SK-N-SH (cell line): ENCODE measurements at regions not wholly inside any gene's neighbourhood (a gene's known extent, or its start where the extent isn't known, plus 50 kb on each side); places are given as distances from the start of the nearest gene placed in this dataset.

ENCODE experiments used
- CTCF ChIA-PET: fragments of 300-600, 350-600 bp; formaldehyde crosslinking; extraction: SDS; loops from one replicate; lab custom pipeline; 2021; lab: Yijun Ruan, JAX
- POLR2A ChIA-PET: fragments of 350-600 bp; sonication (Branson Sonifier 250); formaldehyde crosslinking; extraction: SDS; loops from one replicate; lab custom pipeline; 2020; ENCODE audit warnings: antibody characterized with exemption, inconsistent platforms; lab: Yijun Ruan, JAX
- DNase-seq: peaks from one replicate; pipeline ENCODE4 v3.0.0; 2012
- H2AFZ ChIP-seq: fragments of 200-600 bp; sonication (generic); 2 replicates; pipeline ENCODE4 v1.8.1; 2016; ENCODE audit warnings: antibody characterized with exemption, mild to moderate bottlenecking, low read depth
- H3F3A ChIP-seq: fragments of 200-600 bp; sonication (generic); replicated peaks from 2 replicates; pipeline ENCODE3; 2016; ENCODE audit warnings: antibody characterized with exemption, mild to moderate bottlenecking; ENCODE audit not compliant: insufficient read depth
- H3K27ac ChIP-seq, 2 experiments: fragments of 200-500 bp in 1 of 2; fragments of 200-600 bp in 1 of 2; sonication (Bioruptor generic) in 1 of 2; sonication (generic), shearing (Covaris generic) in 1 of 2; 2 replicates each; pipeline versions ENCODE4 v1.5.1 to v1.6.1; 2014 to 2016; ENCODE audit warnings: low read depth in 2 of 2, inconsistent platforms in 1 of 2, low read length in 1 of 2, mild to moderate bottlenecking in 1 of 2, mixed read lengths in 1 of 2
- H3K27me3 ChIP-seq: fragments of 200-600 bp; sonication (generic), shearing (Covaris generic); 2 replicates; pipeline ENCODE4 v1.6.1; 2016; ENCODE audit warnings: mixed run types; ENCODE audit not compliant: insufficient read depth
- H3K36me3 ChIP-seq, 2 experiments: fragments of 200-500 bp in 1 of 2; fragments of 200-600 bp in 1 of 2; sonication (Bioruptor generic) in 1 of 2; sonication (generic) in 1 of 2; replicated peaks in 1 of 2; 2 replicates each; pipeline versions ENCODE3 to v1.5.1; 2014 to 2016; ENCODE audit warnings: low read length in 1 of 2, mild to moderate bottlenecking in 1 of 2; ENCODE audit not compliant: insufficient read depth in 2 of 2, control insufficient read depth in 1 of 2
- H3K4me1 ChIP-seq, 2 experiments: fragments of 200-500 bp in 1 of 2; fragments of 200-600 bp in 1 of 2; sonication (Bioruptor generic) in 1 of 2; sonication (generic), shearing (Covaris generic) in 1 of 2; 2 replicates each; pipeline versions ENCODE4 v1.5.1 to v1.6.1; 2014 to 2016; ENCODE audit warnings: low read depth in 1 of 2, low read length in 1 of 2, mixed run types in 1 of 2; ENCODE audit not compliant: insufficient read depth in 2 of 2, control insufficient read depth in 1 of 2
- H3K4me2 ChIP-seq: fragments of 200-600 bp; sonication (generic), shearing (Covaris generic); 2 replicates; pipeline ENCODE4 v1.6.1; 2017; ENCODE audit warnings: mixed run types
- H3K4me3 ChIP-seq, 2 experiments: fragments of 200-500 bp in 1 of 2; fragments of 200-600 bp in 1 of 2; sonication (Bioruptor generic) in 1 of 2; sonication (generic), shearing (Covaris generic) in 1 of 2; 2 replicates each; pipeline versions ENCODE4 v1.5.1 to v1.8.1; 2014 to 2016; ENCODE audit warnings: low read depth in 2 of 2, inconsistent platforms in 1 of 2, low read length in 1 of 2, mild to moderate bottlenecking in 1 of 2, mixed read lengths in 1 of 2, moderate library complexity in 1 of 2
- H3K79me2 ChIP-seq: fragments of 200-600 bp; sonication (generic); 2 replicates; pipeline ENCODE4 v1.8.1; 2017; ENCODE audit warnings: mild to moderate bottlenecking; ENCODE audit not compliant: insufficient read depth
- H3K9ac ChIP-seq: fragments of 200-600 bp; sonication (generic); 2 replicates; pipeline ENCODE4 v1.6.1; 2017; ENCODE audit warnings: mixed run types
- H3K9me2 ChIP-seq: fragments of 200-600 bp; sonication (generic); 2 replicates; pipeline ENCODE4 v1.6.1; 2017; ENCODE audit warnings: mixed run types
- H3K9me3 ChIP-seq: fragments of 200-600 bp; sonication (generic); 2 replicates; pipeline ENCODE4 v1.6.1; 2017; ENCODE audit warnings: mixed run types, mild to moderate bottlenecking, moderate library complexity
- H4K20me1 ChIP-seq: fragments of 200-600 bp; sonication (generic); 2 replicates; pipeline ENCODE4 v1.6.1; 2017; ENCODE audit warnings: mild to moderate bottlenecking, mixed run types; ENCODE audit not compliant: insufficient read depth
- EP300 ChIP-seq, 2 experiments: IDR thresholded peaks; 2 replicates each; pipeline versions ENCODE4 v1.4.0 to v1.6.1; 2012; ENCODE audit warnings: borderline replicate concordance in 1 of 2, low read depth in 1 of 2, low read length in 1 of 2
- FOSL2 ChIP-seq: IDR thresholded peaks from 2 replicates; pipeline ENCODE4 v1.4.0; 2012; ENCODE audit warnings: low read depth, mild to moderate bottlenecking, moderate library complexity, borderline replicate concordance
- GABPA ChIP-seq: IDR thresholded peaks from 2 replicates; pipeline ENCODE4 v1.4.0; 2012; ENCODE audit warnings: low read depth, mild to moderate bottlenecking
- JUND ChIP-seq: IDR thresholded peaks from 2 replicates; pipeline ENCODE4 v1.4.0; 2012
- NRF1 ChIP-seq: IDR thresholded peaks from 2 replicates; pipeline ENCODE4 v1.6.1; 2012; ENCODE audit warnings: low read depth, mild to moderate bottlenecking, low read length
- PBX3 ChIP-seq: IDR thresholded peaks from 2 replicates; pipeline ENCODE4; 2012
- POLR2AphosphoS5 ChIP-seq: IDR thresholded peaks from 2 replicates; pipeline ENCODE4 v1.6.1; 2012; ENCODE audit warnings: low read depth, low read length
- RAD21 ChIP-seq: IDR thresholded peaks from 2 replicates; pipeline ENCODE4 v1.6.1; 2012; ENCODE audit warnings: mild to moderate bottlenecking, low read length
- RFX5 ChIP-seq: IDR thresholded peaks from 2 replicates; pipeline ENCODE4 v1.6.1; 2012; ENCODE audit warnings: mild to moderate bottlenecking, improper control_type of control experiment, low read length
- SIN3A ChIP-seq: IDR thresholded peaks from 2 replicates; pipeline ENCODE4 v1.6.1; 2012; ENCODE audit warnings: low read depth, mild to moderate bottlenecking, low read length, moderate library complexity, borderline replicate concordance
- SMC3 ChIP-seq: IDR thresholded peaks from 2 replicates; pipeline ENCODE4 v1.6.1; 2012; ENCODE audit warnings: low read depth, low read length, improper control_type of control experiment
- TCF12 ChIP-seq: IDR thresholded peaks from 2 replicates; pipeline ENCODE4 v1.4.0; 2012
- TEAD4 ChIP-seq: IDR thresholded peaks from 2 replicates; pipeline ENCODE4 v1.4.0; 2012; ENCODE audit warnings: mild to moderate bottlenecking, borderline replicate concordance; ENCODE audit not compliant: insufficient read depth
- WGBS: methylation state at CpG from one replicate; pipeline ENCODE4 v1.1.6; 2017; ENCODE audit warnings: low lambda C conversion rate; 5-methylcytosine and 5-hydroxymethylcytosine counted together
- TF ChIP-seq, protein P1 (sequence below): IDR thresholded peaks from 2 replicates; pipeline ENCODE4 v1.4.0; 2012; ENCODE audit warnings: low read depth, borderline replicate concordance
- TF ChIP-seq, protein P2 (sequence below): fragments of 200-600 bp; sonication (generic); IDR thresholded peaks from 2 replicates; pipeline ENCODE4 v1.6.1; 2017; ENCODE audit warnings: antibody characterized with exemption, mild to moderate bottlenecking, moderate library complexity
- TF ChIP-seq, protein P3 (sequence below): fragments of 150-350 bp; IDR thresholded peaks from 2 replicates; pipeline ENCODE4 v1.6.1; 2016; ENCODE audit warnings: mild to moderate bottlenecking, low read depth, low read length

GRCh38 chr16:49921106-49921505 lies 65.2 kb upstream of the ZNF423 start (continued):
- TF ChIP-seq POLR2AphosphoS5: no peak
- TF ChIP-seq, protein P1, sequence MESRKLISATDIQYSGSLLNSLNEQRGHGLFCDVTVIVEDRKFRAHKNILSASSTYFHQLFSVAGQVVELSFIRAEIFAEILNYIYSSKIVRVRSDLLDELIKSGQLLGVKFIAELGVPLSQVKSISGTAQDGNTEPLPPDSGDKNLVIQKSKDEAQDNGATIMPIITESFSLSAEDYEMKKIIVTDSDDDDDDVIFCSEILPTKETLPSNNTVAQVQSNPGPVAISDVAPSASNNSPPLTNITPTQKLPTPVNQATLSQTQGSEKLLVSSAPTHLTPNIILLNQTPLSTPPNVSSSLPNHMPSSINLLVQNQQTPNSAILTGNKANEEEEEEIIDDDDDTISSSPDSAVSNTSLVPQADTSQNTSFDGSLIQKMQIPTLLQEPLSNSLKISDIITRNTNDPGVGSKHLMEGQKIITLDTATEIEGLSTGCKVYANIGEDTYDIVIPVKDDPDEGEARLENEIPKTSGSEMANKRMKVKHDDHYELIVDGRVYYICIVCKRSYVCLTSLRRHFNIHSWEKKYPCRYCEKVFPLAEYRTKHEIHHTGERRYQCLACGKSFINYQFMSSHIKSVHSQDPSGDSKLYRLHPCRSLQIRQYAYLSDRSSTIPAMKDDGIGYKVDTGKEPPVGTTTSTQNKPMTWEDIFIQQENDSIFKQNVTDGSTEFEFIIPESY: no peak

DNA sequence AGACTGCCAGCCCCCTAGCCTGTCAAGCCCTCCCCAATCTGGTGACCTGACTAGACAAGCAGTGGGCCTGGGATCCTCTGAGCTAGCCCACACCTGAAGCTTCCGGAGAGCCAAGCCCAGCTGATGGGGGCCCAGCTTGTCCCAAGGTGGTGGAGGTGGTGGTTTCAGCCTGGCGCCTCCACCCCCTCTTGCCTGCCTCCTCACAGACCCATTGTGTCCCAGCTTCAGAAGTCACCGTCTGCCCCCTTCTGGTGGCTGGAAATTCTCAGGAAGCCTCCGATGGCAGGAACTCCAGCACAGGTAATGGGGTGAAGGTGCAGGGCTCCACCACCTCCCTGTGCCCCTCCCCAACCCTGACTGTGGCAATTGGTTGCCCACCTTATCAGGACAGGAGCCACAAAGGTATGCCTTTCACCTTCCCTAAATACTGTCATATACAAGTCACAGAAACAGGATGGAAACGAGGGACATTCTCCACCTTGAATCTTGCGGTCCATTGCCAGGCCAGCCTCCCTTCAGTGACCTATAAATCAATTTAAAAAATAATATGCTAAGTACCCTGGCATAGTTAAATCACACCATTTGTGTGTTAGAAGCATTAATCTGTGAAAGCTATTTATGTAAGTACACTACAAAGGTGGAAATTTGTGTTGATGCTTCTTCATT lies 66.0 kb upstream of the ZNF423 start:
- POLR2A ChIA-PET: interaction anchor here (0.6 to 1.1 kb wide), 2 partner anchors 55 to 64 kb away, joined by 3 to 4 read pairs; no protein-coding TSS in a partner anchor
- Histone ChIP-seq H3K27ac (no peak overlapping the region), H4K20me1 (no peaks in the 10 kb centered on the region), H3K9ac (no peak overlapping the region), H3K9me3 (no peaks in the 10 kb centered on the region), H3K79me2 (no peaks in the 10 kb centered on the region), H3K27me3 (no peaks in the 10 kb centered on the region), H3K4me3 (no peak overlapping the region), H3F3A (no peaks in the 10 kb centered on the region), H2AFZ (no peak overlapping the region), H3K36me3 (no peaks in the 10 kb centered on the region), H3K4me1 (peaks cover 0 to 3% of the 10 kb centered on the region in 2 experiments; a peak in 1 of 4 replicates), H3K4me2 (no peak overlapping the region), H3K9me2 (no peaks in the 10 kb centered on the region)
- DNase-seq: peak; percentile 86
- TF ChIP-seq SMC3: peak; percentile 80
- TF ChIP-seq, protein P2, sequence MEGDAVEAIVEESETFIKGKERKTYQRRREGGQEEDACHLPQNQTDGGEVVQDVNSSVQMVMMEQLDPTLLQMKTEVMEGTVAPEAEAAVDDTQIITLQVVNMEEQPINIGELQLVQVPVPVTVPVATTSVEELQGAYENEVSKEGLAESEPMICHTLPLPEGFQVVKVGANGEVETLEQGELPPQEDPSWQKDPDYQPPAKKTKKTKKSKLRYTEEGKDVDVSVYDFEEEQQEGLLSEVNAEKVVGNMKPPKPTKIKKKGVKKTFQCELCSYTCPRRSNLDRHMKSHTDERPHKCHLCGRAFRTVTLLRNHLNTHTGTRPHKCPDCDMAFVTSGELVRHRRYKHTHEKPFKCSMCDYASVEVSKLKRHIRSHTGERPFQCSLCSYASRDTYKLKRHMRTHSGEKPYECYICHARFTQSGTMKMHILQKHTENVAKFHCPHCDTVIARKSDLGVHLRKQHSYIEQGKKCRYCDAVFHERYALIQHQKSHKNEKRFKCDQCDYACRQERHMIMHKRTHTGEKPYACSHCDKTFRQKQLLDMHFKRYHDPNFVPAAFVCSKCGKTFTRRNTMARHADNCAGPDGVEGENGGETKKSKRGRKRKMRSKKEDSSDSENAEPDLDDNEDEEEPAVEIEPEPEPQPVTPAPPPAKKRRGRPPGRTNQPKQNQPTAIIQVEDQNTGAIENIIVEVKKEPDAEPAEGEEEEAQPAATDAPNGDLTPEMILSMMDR: peak; percentile 65
- no peak for TF ChIP-seq SIN3A
- TF ChIP-seq RAD21: peak; percentile 92
- no peak for TF ChIP-seq EP300 (IDR thresholded peaks at IDR 0.05; ENCODE audit: borderline replicate concordance in 1 of 2, low read depth in 1 of 2, low read length in 1 of 2)
- CTCF ChIA-PET: interaction anchor here (0.6 to 8.5 kb wide), 72 partner anchors 9 to 1235 kb away, joined by 3 to 102 read pairs (median 4); partner anchors contain the start of gene ZNF423
- 51% methylated on average over 4 of the region's 6 CpGs for WGBS

GRCh38 chr16:49923411-49923810 lies 67.5 kb upstream of the ZNF423 start:
- CTCF ChIA-PET: interaction anchor here (1.1 to 8.5 kb wide), 14 partner anchors 8 to 519 kb away, joined by 3 to 102 read pairs (median 12); partner anchors contain the start of gene ZNF423
- 70% methylated on average over 12 of the region's 12 CpGs for WGBS
- Histone ChIP-seq H3K4me3 (no peak overlapping the region), H3K9me2 (no peaks in the 10 kb centered on the region), H3K36me3 (no peaks in the 10 kb centered on the region), H3K9ac (no peak overlapping the region), H2AFZ (no peak overlapping the region), H3F3A (no peaks in the 10 kb centered on the region), H3K79me2 (no peaks in the 10 kb centered on the region), H3K9me3 (no peaks in the 10 kb centered on the region), H3K4me2 (no peak overlapping the region), H3K27ac (no peak overlapping the region), H3K27me3 (no peaks in the 10 kb centered on the region), H3K4me1 (peaks cover 0 to 3% of the 10 kb centered on the region in 2 experiments; a peak in 1 of 4 replicates), H4K20me1 (no peaks in the 10 kb centered on the region)
- POLR2A ChIA-PET: no interaction called here
- DNase-seq: no peak
- no peak for TF ChIP-seq RFX5
- no peak for TF ChIP-seq NRF1
- TF ChIP-seq FOSL2: no peak
- TF ChIP-seq TEAD4: no peak
- no peak for TF ChIP-seq JUND
- no peak for TF ChIP-seq GABPA
- TF ChIP-seq, protein P3, sequence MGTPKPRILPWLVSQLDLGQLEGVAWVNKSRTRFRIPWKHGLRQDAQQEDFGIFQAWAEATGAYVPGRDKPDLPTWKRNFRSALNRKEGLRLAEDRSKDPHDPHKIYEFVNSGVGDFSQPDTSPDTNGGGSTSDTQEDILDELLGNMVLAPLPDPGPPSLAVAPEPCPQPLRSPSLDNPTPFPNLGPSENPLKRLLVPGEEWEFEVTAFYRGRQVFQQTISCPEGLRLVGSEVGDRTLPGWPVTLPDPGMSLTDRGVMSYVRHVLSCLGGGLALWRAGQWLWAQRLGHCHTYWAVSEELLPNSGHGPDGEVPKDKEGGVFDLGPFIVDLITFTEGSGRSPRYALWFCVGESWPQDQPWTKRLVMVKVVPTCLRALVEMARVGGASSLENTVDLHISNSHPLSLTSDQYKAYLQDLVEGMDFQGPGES: no peak
- TF ChIP-seq TCF12: no peak
- TF ChIP-seq, protein P2: no peak
- TF ChIP-seq PBX3: no peak
- TF ChIP-seq SMC3: no peak
